OCI-LY7 (cell line): ENCODE measurements at regions not wholly inside any gene's neighbourhood (a gene's known extent, or its start where the extent isn't known, plus 50 kb on each side); places are given as distances from the start of the nearest gene placed in this dataset.

Experiments
- BruUV-seq: library from RNA; stranded (reverse); fragments of 400-500 nt; replicated peaks from 2 replicates; lab custom pipeline; 2021; lab: Mats Ljungman, UMichigan
- CTCF ChIA-PET: fragments of 300-600 bp; sonication (Branson Sonifier 250); formaldehyde crosslinking; loops from one replicate; lab custom pipeline; 2022; ENCODE audit warnings: antibody characterized with exemption; ENCODE audit not compliant: unreplicated experiment; lab: Charles Lee
- POLR2A ChIA-PET: fragments of 300-600 bp; sonication (Branson Sonifier 250); formaldehyde crosslinking; loops from one replicate; lab custom pipeline; 2022; ENCODE audit warnings: antibody characterized with exemption; lab: Charles Lee
- DNase-seq: peaks from one replicate; pipeline ENCODE4 v3.0.0-alpha.2; 2015; ENCODE audit warnings: low spot score
- H2AFZ ChIP-seq: fragments of 200-600 bp; sonication (generic), shearing (Covaris generic); 2 replicates; pipeline ENCODE4 v1.6.1; 2014; ENCODE audit warnings: mild to moderate bottlenecking, antibody characterized with exemption, low read length, moderate library complexity
- H3K27ac ChIP-seq: fragments of 200-600 bp; sonication (generic); 2 replicates; pipeline ENCODE4 v1.5.1; 2014; ENCODE audit warnings: mixed run types, low read depth, mild to moderate bottlenecking, moderate library complexity, low read length, inconsistent platforms; ENCODE audit not compliant: poor library complexity, severe bottlenecking
- H3K36me3 ChIP-seq: fragments of 200-600 bp; sonication (generic); 2 replicates; pipeline ENCODE4 v1.6.1; 2014; ENCODE audit warnings: mild to moderate bottlenecking, antibody characterized with exemption, low read length, moderate library complexity, mixed read lengths; ENCODE audit not compliant: insufficient read depth
- H3K4me1 ChIP-seq: fragments of 200-600 bp; sonication (generic); 2 replicates; pipeline ENCODE4 v1.5.1; 2014; ENCODE audit warnings: mild to moderate bottlenecking, low read length; ENCODE audit not compliant: insufficient read depth, poor library complexity, severe bottlenecking
- H3K4me2 ChIP-seq: fragments of 200-600 bp; sonication (generic); 2 replicates; pipeline ENCODE4 v1.6.1; 2014; ENCODE audit warnings: mild to moderate bottlenecking, low read length
- H3K4me3 ChIP-seq: fragments of 200-600 bp; sonication (generic); 2 replicates; pipeline ENCODE4 v1.5.1; 2014; ENCODE audit warnings: mild to moderate bottlenecking, low read depth, low read length; ENCODE audit not compliant: poor library complexity, severe bottlenecking
- H3K79me2 ChIP-seq: fragments of 200-600 bp; sonication (generic); 2 replicates; pipeline ENCODE4 v1.6.1; 2016; ENCODE audit warnings: low read depth, mild to moderate bottlenecking, low read length, moderate library complexity, mixed read lengths; ENCODE audit not compliant: insufficient read depth
- H3K9me2 ChIP-seq: fragments of 200-600 bp; sonication (generic); 2 replicates; pipeline ENCODE4 v1.6.1; 2016; ENCODE audit warnings: mild to moderate bottlenecking, low read length, mixed read lengths; ENCODE audit not compliant: insufficient read depth
- H3K9me3 ChIP-seq: fragments of 200-600 bp; sonication (generic); 2 replicates; pipeline ENCODE4 v1.6.1; 2014; ENCODE audit warnings: mild to moderate bottlenecking, mixed run types, low read length, mixed read lengths
- H4K20me1 ChIP-seq: fragments of 200-600 bp; sonication (generic); 2 replicates; pipeline ENCODE4 v1.6.1; 2014; ENCODE audit warnings: mild to moderate bottlenecking, antibody characterized with exemption, low read length, moderate library complexity, mixed read lengths; ENCODE audit not compliant: insufficient read depth
- CTCF ChIP-seq: fragments of 200-600 bp; sonication (generic); conservative IDR thresholded peaks from 2 replicates; pipeline ENCODE4 v1.5.1; 2014; ENCODE audit warnings: mild to moderate bottlenecking, antibody characterized with exemption, low read length, moderate library complexity, mixed read lengths
- EZH2phosphoT487 ChIP-seq: fragments of 200-600 bp; sonication (generic); IDR thresholded peaks from 2 replicates; pipeline ENCODE4 v1.6.1; 2018; ENCODE audit warnings: low read depth, borderline replicate concordance, mild to moderate bottlenecking, mixed run types, antibody characterized with exemption, low read length, moderate library complexity, mixed read lengths
- intact Hi-C: fragments of 100-400 bp; cut with micrococcal nuclease; formaldehyde crosslinking; loops from one replicate; pipeline ENCODE4 v1.10.0; 2022; ENCODE audit not compliant: unreplicated experiment

- no TSS peak for BruUV-seq
- no peaks in the 10 kb centered on the region for H3K36me3 ChIP-seq
- no peak for TF ChIP-seq EZH2phosphoT487
- TF ChIP-seq CTCF: no peak
- H3K4me1 ChIP-seq: no peaks in the 10 kb centered on the region
- no peak overlapping the region for H3K27ac ChIP-seq
- H3K4me2 ChIP-seq: no peak overlapping the region
- ChIA-PET POLR2A (no interaction called here), CTCF (no interaction called here)
- H4K20me1 ChIP-seq: no peaks in the 10 kb centered on the region
- DNase-seq: no peak
- H3K79me2 ChIP-seq: no peaks in the 10 kb centered on the region
- no peaks in the 10 kb centered on the region for H3K9me3 ChIP-seq
- intact Hi-C loops: no loop called here
- no peak overlapping the region for H3K4me3 ChIP-seq
- H3K9me2 ChIP-seq: no peaks in the 10 kb centered on the region
- no peak overlapping the region for H2AFZ ChIP-seq
Measured at GRCh38 chr9:80516679-80517078, 944.9 kb downstream of the TLE4 start.

GRCh38 chr9:80509358-80509757 is 937.6 kb downstream of the TLE4 start:
- no peaks in the 10 kb centered on the region for H3K4me1 ChIP-seq
- H3K27ac ChIP-seq: no peak overlapping the region
- no peak overlapping the region for H3K4me3 ChIP-seq
- no peaks in the 10 kb centered on the region for H3K9me3 ChIP-seq
- no peak for DNase-seq
- no peaks in the 10 kb centered on the region for H4K20me1 ChIP-seq
- POLR2A ChIA-PET: no interaction called here
- no peaks in the 10 kb centered on the region for H3K79me2 ChIP-seq
- no peak overlapping the region for H2AFZ ChIP-seq
- H3K4me2 ChIP-seq: no peak overlapping the region
- H3K36me3 ChIP-seq: no peaks in the 10 kb centered on the region
- no peaks in the 10 kb centered on the region for H3K9me2 ChIP-seq
- intact Hi-C loops: no loop called here
- TF ChIP-seq CTCF (peak; percentile 44; the same call in 1 of the 2 replicates), EZH2phosphoT487 (no peak)
- no TSS peak for BruUV-seq
- CTCF ChIA-PET: no interaction called here

GRCh38 chr9:80507611-80508010 is 935.8 kb downstream of the TLE4 start:
- ChIA-PET CTCF (no interaction called here), POLR2A (interaction anchor here (0.5 to 0.6 kb wide), 2 partner anchors 399 to 767 kb away, joined by 3 to 4 read pairs; no protein-coding TSS in a partner anchor)
- no peak overlapping the region for H3K27ac ChIP-seq
- TF ChIP-seq EZH2phosphoT487 (no peak), CTCF (no peak)
- no peak overlapping the region for H3K4me2 ChIP-seq
- no peak overlapping the region for H3K4me3 ChIP-seq
- intact Hi-C loops: no loop called here
- no TSS peak for BruUV-seq
- no peaks in the 10 kb centered on the region for H3K36me3 ChIP-seq
- no peak overlapping the region for H2AFZ ChIP-seq
- DNase-seq: no peak
- H3K9me3 ChIP-seq: no peaks in the 10 kb centered on the region
- H3K4me1 ChIP-seq: no peaks in the 10 kb centered on the region
- no peaks in the 10 kb centered on the region for H3K79me2 ChIP-seq
- H3K9me2 ChIP-seq: no peaks in the 10 kb centered on the region
- H4K20me1 ChIP-seq: no peaks in the 10 kb centered on the region
